Activated B cell treated with CpG ODN at 0.5 μM for 24 hours (primary cell): ENCODE measurements at regions not wholly inside any gene's neighbourhood (a gene's known extent, or its start where the extent isn't known, plus 50 kb on each side); places are given as distances from the start of the nearest gene placed in this dataset.

Experiments
- ATAC-seq: fragments of 200-7000 bp; cut with Tn5 transposase; one replicate; pipeline ENCODE4 v1.10.0; 2021; ENCODE audit warnings: low read depth, mild to moderate bottlenecking, moderate library complexity
- CTCF ChIA-PET: fragments of 350-600 bp; sonication (Branson Sonifier 250); formaldehyde crosslinking; loops from one replicate; lab custom pipeline; 2021; ENCODE audit warnings: antibody characterized with exemption; lab: Charles Lee
- POLR2A ChIA-PET: fragments of 350-600 bp; sonication (Branson Sonifier 250); formaldehyde crosslinking; loops from one replicate; lab custom pipeline; 2021; ENCODE audit warnings: antibody characterized with exemption; lab: Charles Lee
- DNase-seq: peaks from one replicate; pipeline ENCODE4 v3.0.0; 2022
- H3K27ac Mint-ChIP-seq: one replicate; pipeline ENCODE4 v1.8.0; 2020; ENCODE audit warnings: mixed read lengths
- H3K27me3 Mint-ChIP-seq: one replicate; pipeline ENCODE4 v1.8.0; 2021; ENCODE audit warnings: mixed read lengths
- H3K36me3 Mint-ChIP-seq: one replicate; pipeline ENCODE4 v1.8.0; 2021; ENCODE audit warnings: low read depth, mixed read lengths
- H3K4me1 Mint-ChIP-seq: one replicate; pipeline ENCODE4 v1.8.0; 2021; ENCODE audit warnings: mixed read lengths
- H3K4me3 Mint-ChIP-seq: one replicate; pipeline ENCODE4 v1.8.0; 2020; ENCODE audit warnings: mild to moderate bottlenecking, mixed read lengths
- H3K9me3 Mint-ChIP-seq: one replicate; pipeline ENCODE4 v1.8.0; 2020; ENCODE audit warnings: mixed read lengths
- intact Hi-C: fragments of 100-400 bp; cut with micrococcal nuclease; formaldehyde crosslinking; loops from one replicate; pipeline ENCODE4 v1.15.1; 2024
- TF ChIP-seq, protein P1 (sequence below): fragments of 200-600 bp; IDR thresholded peaks from one replicate; pipeline ENCODE4 v1.8.0; 2022; ENCODE audit warnings: antibody characterized with exemption, mild to moderate bottlenecking

DNA sequence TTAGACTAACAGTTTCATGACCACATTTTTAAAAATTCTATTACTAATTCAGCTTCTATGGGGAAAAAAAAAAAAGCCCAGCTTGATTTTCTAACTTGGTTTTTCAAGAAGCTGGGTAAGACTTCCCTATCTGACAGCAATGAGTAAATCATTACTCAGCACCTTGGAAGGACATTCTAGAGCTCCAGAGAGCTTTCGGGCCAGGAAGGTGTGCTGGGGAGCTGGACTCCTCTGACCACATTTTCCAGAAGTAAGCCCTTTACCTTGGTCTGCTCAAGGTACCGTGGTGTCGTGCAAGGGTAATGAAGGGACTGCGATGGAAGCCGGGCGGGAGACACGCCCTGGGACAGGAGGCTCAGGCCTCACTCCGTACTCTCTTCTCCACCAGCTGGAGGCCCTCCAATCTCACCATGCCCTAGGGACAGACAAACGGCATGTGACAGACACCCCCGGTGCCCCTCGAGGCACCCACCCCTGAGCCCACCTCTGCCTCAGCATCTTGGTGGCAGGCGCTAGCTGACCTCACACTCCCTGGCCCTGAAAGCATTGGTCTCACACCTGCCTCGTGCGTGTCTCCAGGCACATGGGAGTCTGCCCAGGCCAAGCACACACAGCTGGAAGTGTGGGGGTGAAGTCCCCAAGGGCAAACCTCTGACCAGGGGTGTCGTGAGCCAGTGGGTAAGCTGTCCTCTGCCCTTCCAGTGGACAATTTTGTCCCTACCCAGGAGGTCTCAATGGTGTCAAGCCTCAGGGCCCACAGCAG is 152.1 kb downstream of the OAT start:
- POLR2A ChIA-PET, result no interaction called here
- DNase-seq (no peak), ATAC-seq (no peak)
- H3K9me3 Mint-ChIP-seq, result no peaks in the 10 kb centered on the region
- no peaks in the 10 kb centered on the region for H3K27me3 Mint-ChIP-seq
- TF ChIP-seq, protein P1, sequence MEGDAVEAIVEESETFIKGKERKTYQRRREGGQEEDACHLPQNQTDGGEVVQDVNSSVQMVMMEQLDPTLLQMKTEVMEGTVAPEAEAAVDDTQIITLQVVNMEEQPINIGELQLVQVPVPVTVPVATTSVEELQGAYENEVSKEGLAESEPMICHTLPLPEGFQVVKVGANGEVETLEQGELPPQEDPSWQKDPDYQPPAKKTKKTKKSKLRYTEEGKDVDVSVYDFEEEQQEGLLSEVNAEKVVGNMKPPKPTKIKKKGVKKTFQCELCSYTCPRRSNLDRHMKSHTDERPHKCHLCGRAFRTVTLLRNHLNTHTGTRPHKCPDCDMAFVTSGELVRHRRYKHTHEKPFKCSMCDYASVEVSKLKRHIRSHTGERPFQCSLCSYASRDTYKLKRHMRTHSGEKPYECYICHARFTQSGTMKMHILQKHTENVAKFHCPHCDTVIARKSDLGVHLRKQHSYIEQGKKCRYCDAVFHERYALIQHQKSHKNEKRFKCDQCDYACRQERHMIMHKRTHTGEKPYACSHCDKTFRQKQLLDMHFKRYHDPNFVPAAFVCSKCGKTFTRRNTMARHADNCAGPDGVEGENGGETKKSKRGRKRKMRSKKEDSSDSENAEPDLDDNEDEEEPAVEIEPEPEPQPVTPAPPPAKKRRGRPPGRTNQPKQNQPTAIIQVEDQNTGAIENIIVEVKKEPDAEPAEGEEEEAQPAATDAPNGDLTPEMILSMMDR, result no peak
- no peak overlapping the region for H3K27ac Mint-ChIP-seq
- CTCF ChIA-PET, result no interaction called here
- H3K4me1 Mint-ChIP-seq, result no peaks in the 10 kb centered on the region
- intact Hi-C loops, result no loop called here
- H3K4me3 Mint-ChIP-seq, result no peak overlapping the region
- no peaks in the 10 kb centered on the region for H3K36me3 Mint-ChIP-seq

DNA sequence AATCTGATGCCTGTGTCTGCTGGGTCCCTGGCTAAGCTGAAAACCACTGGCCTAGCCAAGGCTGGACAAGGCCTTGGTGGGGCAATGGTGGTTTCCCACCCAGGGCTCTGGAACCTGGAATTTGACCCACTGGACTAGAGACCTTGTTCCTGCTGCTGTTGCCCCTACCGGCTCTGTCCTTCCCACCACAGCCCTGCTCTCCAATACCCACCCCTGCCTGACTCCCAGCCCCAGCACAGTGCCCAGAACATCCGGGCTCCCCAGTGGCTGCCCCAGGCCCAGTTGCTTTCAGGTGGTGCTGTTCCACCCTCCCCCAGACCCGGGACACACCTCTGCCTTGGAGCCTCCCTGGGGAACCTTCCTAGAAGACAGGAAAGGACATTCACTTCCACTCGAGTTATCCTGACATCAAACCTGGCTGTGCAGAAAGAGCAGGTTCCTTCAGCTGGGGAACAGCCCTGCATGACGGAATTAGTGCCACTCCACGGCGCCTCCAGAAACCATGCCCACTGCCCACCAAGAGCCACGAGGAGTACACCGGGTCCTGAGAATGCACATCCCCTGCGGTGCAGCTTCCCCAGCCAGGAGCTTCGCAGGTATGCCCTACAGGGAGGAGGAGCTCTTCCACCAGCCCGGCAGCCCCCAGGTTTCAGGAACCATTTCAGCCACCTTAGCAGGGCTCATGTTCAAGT is 152.8 kb downstream of the OAT start:
- no peak overlapping the region for H3K27ac Mint-ChIP-seq
- H3K4me3 Mint-ChIP-seq, result no peak overlapping the region
- DNase-seq (no peak), ATAC-seq (no peak)
- CTCF ChIA-PET, result no interaction called here
- POLR2A ChIA-PET, result no interaction called here
- intact Hi-C loops, result no loop called here
- H3K4me1 Mint-ChIP-seq, result no peaks in the 10 kb centered on the region
- no peaks in the 10 kb centered on the region for H3K9me3 Mint-ChIP-seq
- TF ChIP-seq, protein P1, result no peak
- no peaks in the 10 kb centered on the region for H3K27me3 Mint-ChIP-seq
- H3K36me3 Mint-ChIP-seq, result no peaks in the 10 kb centered on the region

- H3K27me3 Mint-ChIP-seq, result no peaks in the 10 kb centered on the region
- TF ChIP-seq, protein P1, result no peak
- H3K4me1 Mint-ChIP-seq, result no peaks in the 10 kb centered on the region
- no peak for ATAC-seq
- intact Hi-C loops, result no loop called here
- H3K4me3 Mint-ChIP-seq, result no peak overlapping the region
- no peak overlapping the region for H3K27ac Mint-ChIP-seq
- no peaks in the 10 kb centered on the region for H3K36me3 Mint-ChIP-seq
- no peak for DNase-seq
- H3K9me3 Mint-ChIP-seq, result no peaks in the 10 kb centered on the region
- POLR2A ChIA-PET, result no interaction called here
- CTCF ChIA-PET, result no interaction called here
Measured at GRCh38 chr10:124265391-124265745, 153.4 kb downstream of the OAT start.

- TF ChIP-seq, protein P1, result no peak
- no peaks in the 10 kb centered on the region for H3K9me3 Mint-ChIP-seq
- no peaks in the 10 kb centered on the region for H3K27me3 Mint-ChIP-seq
- ChIA-PET CTCF (no interaction called here), POLR2A (no interaction called here)
- intact Hi-C loops, result no loop called here
- H3K27ac Mint-ChIP-seq, result no peak overlapping the region
- no peaks in the 10 kb centered on the region for H3K4me1 Mint-ChIP-seq
- H3K4me3 Mint-ChIP-seq, result no peak overlapping the region
- no peaks in the 10 kb centered on the region for H3K36me3 Mint-ChIP-seq
- ATAC-seq (no peak), DNase-seq (no peak)
Measured at GRCh38 chr10:124264711-124265390, 153.9 kb downstream of the OAT start.

DNA sequence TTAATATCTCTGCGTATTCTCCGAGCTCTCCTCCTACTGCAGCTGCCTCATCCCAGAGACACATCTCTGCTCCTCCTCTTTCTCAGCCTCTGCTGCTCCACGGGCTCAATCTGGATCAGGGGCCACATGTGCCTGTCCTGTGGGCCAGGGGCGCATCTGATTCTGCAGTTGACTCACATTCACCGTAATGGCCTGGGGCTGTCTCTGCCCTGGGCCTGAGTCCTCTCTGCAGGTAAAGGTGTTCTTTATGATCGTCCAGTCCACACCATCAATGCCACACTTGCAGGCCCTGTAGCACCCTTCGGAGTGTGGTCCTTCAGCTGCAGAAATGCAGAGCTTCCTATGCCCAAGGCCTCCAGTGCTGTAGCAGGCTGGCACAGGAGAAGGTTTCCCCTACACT is 154.5 kb downstream of the OAT start:
- no peaks in the 10 kb centered on the region for H3K36me3 Mint-ChIP-seq
- no peak overlapping the region for H3K27ac Mint-ChIP-seq
- H3K4me3 Mint-ChIP-seq, result no peak overlapping the region
- TF ChIP-seq, protein P1, result no peak
- DNase-seq (no peak), ATAC-seq (no peak)
- no peaks in the 10 kb centered on the region for H3K9me3 Mint-ChIP-seq
- no peaks in the 10 kb centered on the region for H3K4me1 Mint-ChIP-seq
- CTCF ChIA-PET, result no interaction called here
- POLR2A ChIA-PET, result no interaction called here
- no peaks in the 10 kb centered on the region for H3K27me3 Mint-ChIP-seq
- intact Hi-C loops, result no loop called here
